Lower lobe of right lung (tissue), 2 donors: ENCODE measurements at regions not wholly inside any gene's neighbourhood (a gene's known extent, or its start where the extent isn't known, plus 50 kb on each side); places are given as distances from the start of the nearest gene placed in this dataset.
"Not testable (repeated sequence)": the region's sequence is repeated elsewhere in the genome, so short reads cannot be mapped to it uniquely, and the experiment has no call there.

Experiments used
- ATAC-seq, 2 donors: fragments of 200-7000 bp; cut with Tn5 transposase; one replicate each; pipeline ENCODE4 v1.9.1; 2020 to 2022; ENCODE audit warnings: mild to moderate bottlenecking in 2 of 2, moderate library complexity in 2 of 2
- DNase-seq: peaks from one replicate; pipeline ENCODE4 v3.0.0-alpha.2; 2020
- H3K27ac ChIP-seq: fragments of 200-600 bp; one replicate; pipeline ENCODE4 v1.8.0; 2022
- H3K27me3 ChIP-seq: fragments of 200-600 bp; one replicate; pipeline ENCODE4 v1.8.0; 2022; ENCODE audit warnings: low read depth
- H3K36me3 ChIP-seq: fragments of 200-600 bp; one replicate; pipeline ENCODE4 v1.8.0; 2022; ENCODE audit warnings: mild to moderate bottlenecking
- H3K4me1 ChIP-seq: fragments of 200-600 bp; one replicate; pipeline ENCODE4 v1.8.0; 2022
- H3K4me3 ChIP-seq: fragments of 200-600 bp; one replicate; pipeline ENCODE4 v1.8.0; 2022; ENCODE audit warnings: mild to moderate bottlenecking
- H3K9me3 ChIP-seq: fragments of 200-600 bp; one replicate; pipeline ENCODE4 v1.8.0; 2022
- CTCF ChIP-seq: fragments of 200-600 bp; IDR thresholded peaks from one replicate; pipeline ENCODE4 v1.8.0; 2022; ENCODE audit warnings: antibody characterized with exemption, mild to moderate bottlenecking
- intact Hi-C: fragments of 100-400 bp; cut with DNase I; formaldehyde crosslinking; loops from one replicate; pipeline ENCODE4 v1.11.0; 2022
- donor health status: DM: no; HTN: yes; CAD: no; lungs with severe emphysema.

- no peak for ATAC-seq
- intact Hi-C loops: no loop called here
- Histone ChIP-seq H3K4me1 (no peaks in the 10 kb centered on the region), H3K9me3 (no peaks in the 10 kb centered on the region), H3K27ac (no peak overlapping the region), H3K36me3 (no peaks in the 10 kb centered on the region), H3K27me3 (no peaks in the 10 kb centered on the region), H3K4me3 (no peak overlapping the region)
- no peak for TF ChIP-seq CTCF
- DNase-seq: no peak
These were observed 813.0 kb upstream of the POU3F4 start for GRCh38 chrX:82695066-82695465.

GRCh38 chrX:82703551-82703950, 804.5 kb upstream of the POU3F4 start:
- Histone ChIP-seq H3K9me3 (no peaks in the 10 kb centered on the region), H3K4me1 (no peaks in the 10 kb centered on the region), H3K4me3 (no peak overlapping the region), H3K27me3 (no peaks in the 10 kb centered on the region), H3K36me3 (no peaks in the 10 kb centered on the region), H3K27ac (no peak overlapping the region)
- no peak for ATAC-seq
- no peak for DNase-seq
- no peak for TF ChIP-seq CTCF
- intact Hi-C loops: no loop called here

GRCh38 chrX:82711457-82711856, 796.6 kb upstream of the POU3F4 start:
- H3K36me3 ChIP-seq: no peaks in the 10 kb centered on the region
- TF ChIP-seq CTCF: no peak
- no peak overlapping the region for H3K4me3 ChIP-seq
- no peak for ATAC-seq
- H3K4me1 ChIP-seq: no peaks in the 10 kb centered on the region
- H3K27me3 ChIP-seq: no peaks in the 10 kb centered on the region
- H3K27ac ChIP-seq: no peak overlapping the region
- intact Hi-C loops: no loop called here
- no peak for DNase-seq
- no peaks in the 10 kb centered on the region for H3K9me3 ChIP-seq

GRCh38 chrX:82721891-82722290, 786.2 kb upstream of the POU3F4 start:
- intact Hi-C loops: no loop called here
- H3K36me3 ChIP-seq: no peaks in the 10 kb centered on the region
- no peak for DNase-seq
- no peak overlapping the region for H3K27ac ChIP-seq
- no peaks in the 10 kb centered on the region for H3K27me3 ChIP-seq
- no peak overlapping the region for H3K4me3 ChIP-seq
- no peaks in the 10 kb centered on the region for H3K4me1 ChIP-seq
- H3K9me3 ChIP-seq: no peaks in the 10 kb centered on the region
- no peak for TF ChIP-seq CTCF
- no peak for ATAC-seq

- Histone ChIP-seq H3K27me3 (no peaks in the 10 kb centered on the region), H3K9me3 (no peaks in the 10 kb centered on the region), H3K27ac (no peak overlapping the region), H3K4me3 (no peak overlapping the region), H3K36me3 (no peaks in the 10 kb centered on the region), H3K4me1 (no peaks in the 10 kb centered on the region)
- ATAC-seq: no peak
- DNase-seq: no peak
- intact Hi-C loops: no loop called here
- no peak for TF ChIP-seq CTCF
These were observed 784.3 kb upstream of the POU3F4 start for GRCh38 chrX:82723806-82724205.

DNA sequence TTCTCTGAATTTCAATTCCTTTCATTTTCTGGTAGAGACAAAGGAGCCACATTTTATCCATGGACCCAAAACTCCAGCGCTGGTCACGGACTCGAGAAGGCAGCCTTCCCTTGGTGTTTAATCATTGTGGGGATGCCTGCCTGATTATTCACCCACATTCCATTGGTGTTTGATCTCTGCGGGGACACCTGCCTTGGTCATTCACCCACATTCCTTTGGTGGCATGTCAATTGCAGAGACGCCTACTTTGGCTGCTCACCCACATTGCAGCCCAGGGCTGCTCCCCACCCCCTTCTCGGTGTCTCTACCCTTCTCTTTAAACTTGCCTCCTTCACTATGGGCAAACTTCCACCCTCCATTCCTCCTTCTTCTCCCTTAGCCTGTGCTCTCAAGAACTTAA, 780.7 kb upstream of the POU3F4 start:
- H3K9me3 ChIP-seq, H3K27ac ChIP-seq, H3K36me3 ChIP-seq, ATAC-seq, H3K27me3 ChIP-seq, H3K4me3 ChIP-seq, intact Hi-C loops, DNase-seq, H3K4me1 ChIP-seq: not testable (repeated sequence)
